HL-60 (cell line): ENCODE measurements at regions not wholly inside any gene's neighbourhood (a gene's known extent, or its start where the extent isn't known, plus 50 kb on each side); places are given as distances from the start of the nearest gene placed in this dataset.

Experiments used
- DNase-seq, 2 experiments: peaks; one replicate each; pipeline ENCODE4 v3.0.0-alpha.2; 2010 to 2020; ENCODE audit warnings: low read depth in 1 of 2, low spot score in 1 of 2
- H3K27ac ChIP-seq: fragments of 250-450 bp; sonication (Bioruptor Pico); replicated peaks from 2 replicates; pipeline ENCODE4 v1.5.1; 2020; ENCODE audit warnings: mild to moderate bottlenecking, moderate library complexity
- H3K27me3 ChIP-seq: fragments of 250-450 bp; sonication (Bioruptor Pico); 2 replicates; pipeline ENCODE4 v1.5.1; 2021; ENCODE audit warnings: mild to moderate bottlenecking, moderate library complexity; ENCODE audit not compliant: insufficient read depth, poor library complexity, severe bottlenecking
- H3K4me3 ChIP-seq: replicated peaks from 2 replicates; pipeline ENCODE4 v1.5.1; 2011; ENCODE audit warnings: mild to moderate bottlenecking, control low read depth, low read length; ENCODE audit not compliant: insufficient read depth
- CTCF ChIP-seq: IDR thresholded peaks from one replicate; pipeline ENCODE4 v1.5.1; 2011; ENCODE audit warnings: low read length, control low read depth, inconsistent platforms; ENCODE audit not compliant: insufficient read depth
- GABPA ChIP-seq: IDR thresholded peaks from 2 replicates; pipeline ENCODE4 v1.6.1; 2012; ENCODE audit warnings: low read depth
- POLR2AphosphoS5 ChIP-seq: IDR thresholded peaks from 2 replicates; pipeline ENCODE4 v1.6.1; 2012; ENCODE audit warnings: low read depth
- REST ChIP-seq: IDR thresholded peaks from 2 replicates; pipeline ENCODE4 v1.6.1; 2012; ENCODE audit warnings: low read depth; ENCODE audit not compliant: insufficient replicate concordance
- SPI1 ChIP-seq: IDR thresholded peaks from 2 replicates; pipeline ENCODE4 v1.6.1; 2012; ENCODE audit warnings: low read depth, mild to moderate bottlenecking, borderline replicate concordance

- peak in 1 of 2 experiments; percentile 22 for DNase-seq
- no peak overlapping the region for H3K27ac ChIP-seq
- H3K27me3 ChIP-seq = no peaks in the 10 kb centered on the region
- H3K4me3 ChIP-seq = no peak overlapping the region
- TF ChIP-seq GABPA (no peak), SPI1 (no peak), CTCF (no peak), REST (no peak), POLR2AphosphoS5 (no peak)
These were observed 156.1 kb upstream of the KIF2A start for GRCh38 chr5:62149879-62150278.

GRCh38 chr5:62152394-62153087 is 153.5 kb upstream of the KIF2A start:
- H3K27me3 ChIP-seq = no peaks in the 10 kb centered on the region
- no peak overlapping the region for H3K27ac ChIP-seq
- no peak for TF ChIP-seq REST
- no peak for TF ChIP-seq POLR2AphosphoS5
- no peak for TF ChIP-seq SPI1
- no peak for TF ChIP-seq GABPA
- no peak for DNase-seq
- H3K4me3 ChIP-seq = no peak overlapping the region

- TF ChIP-seq SPI1 = no peak
- no peak for TF ChIP-seq GABPA
- TF ChIP-seq CTCF = no peak
- no peak for TF ChIP-seq REST
- no peak for TF ChIP-seq POLR2AphosphoS5
- Histone ChIP-seq H3K27me3 (no peaks in the 10 kb centered on the region), H3K27ac (no peak overlapping the region), H3K4me3 (no peak overlapping the region)
- no peak for DNase-seq
These were observed 151.2 kb upstream of the KIF2A start for GRCh38 chr5:62154758-62155157.
